AG09309 (cell line): ENCODE measurements at regions not wholly inside any gene's neighbourhood (a gene's known extent, or its start where the extent isn't known, plus 50 kb on each side); places are given as distances from the start of the nearest gene placed in this dataset.
"Not testable (repeated sequence)": the region's sequence is repeated elsewhere in the genome, so short reads cannot be mapped to it uniquely, and the experiment has no call there.

Experiments used
- DNase-seq: peaks from one replicate; pipeline ENCODE4 v3.0.0-alpha.2; 2010; ENCODE audit warnings: low read depth
- H3K4me3 ChIP-seq: 2 replicates; pipeline ENCODE4 v1.5.1; 2011; ENCODE audit warnings: mild to moderate bottlenecking, low read depth, low read length, moderate library complexity; ENCODE audit not compliant: control insufficient read depth
- TF ChIP-seq, protein P1 (sequence below): IDR thresholded peaks from 2 replicates; pipeline ENCODE4 v1.5.1; 2011; ENCODE audit warnings: mild to moderate bottlenecking, low read depth, low read length, inconsistent platforms; ENCODE audit not compliant: insufficient read depth, control insufficient read depth; ENCODE audit errors: missing control alignments

- TF ChIP-seq, protein P1, sequence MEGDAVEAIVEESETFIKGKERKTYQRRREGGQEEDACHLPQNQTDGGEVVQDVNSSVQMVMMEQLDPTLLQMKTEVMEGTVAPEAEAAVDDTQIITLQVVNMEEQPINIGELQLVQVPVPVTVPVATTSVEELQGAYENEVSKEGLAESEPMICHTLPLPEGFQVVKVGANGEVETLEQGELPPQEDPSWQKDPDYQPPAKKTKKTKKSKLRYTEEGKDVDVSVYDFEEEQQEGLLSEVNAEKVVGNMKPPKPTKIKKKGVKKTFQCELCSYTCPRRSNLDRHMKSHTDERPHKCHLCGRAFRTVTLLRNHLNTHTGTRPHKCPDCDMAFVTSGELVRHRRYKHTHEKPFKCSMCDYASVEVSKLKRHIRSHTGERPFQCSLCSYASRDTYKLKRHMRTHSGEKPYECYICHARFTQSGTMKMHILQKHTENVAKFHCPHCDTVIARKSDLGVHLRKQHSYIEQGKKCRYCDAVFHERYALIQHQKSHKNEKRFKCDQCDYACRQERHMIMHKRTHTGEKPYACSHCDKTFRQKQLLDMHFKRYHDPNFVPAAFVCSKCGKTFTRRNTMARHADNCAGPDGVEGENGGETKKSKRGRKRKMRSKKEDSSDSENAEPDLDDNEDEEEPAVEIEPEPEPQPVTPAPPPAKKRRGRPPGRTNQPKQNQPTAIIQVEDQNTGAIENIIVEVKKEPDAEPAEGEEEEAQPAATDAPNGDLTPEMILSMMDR = no peak
Measured at GRCh38 chr4:126174627-126175026, 859.9 kb downstream of the FAT4 start.

DNA sequence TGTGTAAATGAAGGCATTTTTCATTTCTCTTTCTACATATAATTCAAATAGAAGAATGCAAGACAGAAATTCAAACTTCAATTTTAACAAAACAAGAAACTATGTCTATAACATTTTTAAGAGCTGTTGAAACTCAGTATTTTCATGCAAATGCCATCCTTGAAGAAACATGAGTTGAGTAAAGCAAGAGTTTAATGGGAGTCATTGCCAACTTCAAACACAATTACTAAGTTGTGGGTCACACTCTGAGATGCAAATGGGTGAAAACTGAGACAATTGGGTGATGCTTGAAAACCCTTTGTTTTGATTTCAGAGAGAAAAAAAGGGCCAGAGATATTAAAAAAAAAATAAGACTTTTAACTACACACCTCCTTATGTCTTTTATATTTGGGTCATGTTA lies 865.9 kb downstream of the FAT4 start:
- H3K4me3 ChIP-seq = no peak overlapping the region

More at GRCh38 chr4:126174627-126175026, 859.9 kb downstream of the FAT4 start:
- no peak overlapping the region for H3K4me3 ChIP-seq
- no peak for DNase-seq

GRCh38 chr4:126182336-126182735 lies 867.6 kb downstream of the FAT4 start:
- DNase-seq = no peak
- H3K4me3 ChIP-seq = no peak overlapping the region
- TF ChIP-seq, protein P1 = no peak

More for the DNA sequence above, 865.9 kb downstream of the FAT4 start:
- TF ChIP-seq, protein P1 = no peak
- no peak for DNase-seq

DNA sequence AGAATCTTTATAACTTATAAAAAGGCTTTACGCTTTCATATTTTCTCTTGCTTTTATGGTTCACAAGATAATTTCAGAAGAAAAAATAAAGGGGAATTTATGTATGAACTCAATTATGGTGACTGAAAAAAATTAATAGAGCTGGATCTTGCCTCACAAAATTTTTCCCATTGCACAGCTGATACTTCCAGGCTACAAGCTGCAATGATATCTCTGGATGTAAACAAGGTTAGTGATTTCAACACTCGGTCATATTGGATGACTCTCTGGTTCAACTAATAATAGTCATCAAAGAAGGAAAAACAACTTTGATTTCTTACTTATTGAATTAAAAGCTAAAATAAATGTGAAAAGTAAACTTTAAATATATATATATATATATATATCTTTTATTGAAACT lies 868.0 kb downstream of the FAT4 start:
- no peak overlapping the region for H3K4me3 ChIP-seq
- TF ChIP-seq, protein P1 = no peak
- no peak for DNase-seq

DNA sequence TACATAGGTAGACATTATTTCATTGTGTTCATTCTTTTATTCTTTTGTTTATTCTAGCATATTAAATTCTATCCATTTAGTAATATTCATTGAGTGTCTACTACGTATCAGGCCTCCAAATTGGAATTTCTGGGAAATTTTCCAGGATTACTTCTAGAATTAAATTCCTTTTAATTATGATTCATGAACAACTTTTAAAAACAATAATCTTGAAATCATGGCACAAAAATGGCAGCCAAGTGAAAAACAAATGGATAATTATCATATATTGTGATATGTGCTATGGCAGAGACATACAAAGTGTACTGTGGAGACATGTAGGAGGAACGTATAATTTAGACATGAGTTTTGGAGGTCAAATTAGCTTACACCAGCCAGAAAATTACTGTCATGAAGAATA lies 868.5 kb downstream of the FAT4 start:
- H3K4me3 ChIP-seq = no peak overlapping the region
- no peak for DNase-seq
- TF ChIP-seq, protein P1 = no peak

GRCh38 chr4:126191536-126191935 lies 876.8 kb downstream of the FAT4 start:
- no peak overlapping the region for H3K4me3 ChIP-seq
- DNase-seq = no peak
- TF ChIP-seq, protein P1 = no peak

DNA sequence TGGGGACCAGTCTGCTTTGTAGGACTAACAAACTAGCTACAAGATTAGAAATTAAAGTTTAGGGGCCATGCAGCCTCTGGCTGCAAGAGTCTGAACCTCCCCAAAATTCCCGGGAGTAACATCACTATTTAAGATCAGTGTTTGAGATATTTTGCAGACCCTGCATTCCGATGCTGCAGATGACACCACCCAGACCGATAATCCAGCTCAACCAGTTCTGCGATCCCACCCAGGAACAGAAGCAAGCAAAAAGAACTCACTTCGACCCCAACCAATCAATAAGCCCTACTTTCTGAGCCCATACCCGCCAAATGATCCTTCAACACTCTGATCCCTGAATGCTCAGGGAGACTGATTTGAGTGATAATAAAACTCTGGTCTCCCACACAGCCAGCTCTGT lies 877.8 kb downstream of the FAT4 start:
- no peak overlapping the region for H3K4me3 ChIP-seq
- no peak for DNase-seq
- TF ChIP-seq, protein P1 = no peak

DNA sequence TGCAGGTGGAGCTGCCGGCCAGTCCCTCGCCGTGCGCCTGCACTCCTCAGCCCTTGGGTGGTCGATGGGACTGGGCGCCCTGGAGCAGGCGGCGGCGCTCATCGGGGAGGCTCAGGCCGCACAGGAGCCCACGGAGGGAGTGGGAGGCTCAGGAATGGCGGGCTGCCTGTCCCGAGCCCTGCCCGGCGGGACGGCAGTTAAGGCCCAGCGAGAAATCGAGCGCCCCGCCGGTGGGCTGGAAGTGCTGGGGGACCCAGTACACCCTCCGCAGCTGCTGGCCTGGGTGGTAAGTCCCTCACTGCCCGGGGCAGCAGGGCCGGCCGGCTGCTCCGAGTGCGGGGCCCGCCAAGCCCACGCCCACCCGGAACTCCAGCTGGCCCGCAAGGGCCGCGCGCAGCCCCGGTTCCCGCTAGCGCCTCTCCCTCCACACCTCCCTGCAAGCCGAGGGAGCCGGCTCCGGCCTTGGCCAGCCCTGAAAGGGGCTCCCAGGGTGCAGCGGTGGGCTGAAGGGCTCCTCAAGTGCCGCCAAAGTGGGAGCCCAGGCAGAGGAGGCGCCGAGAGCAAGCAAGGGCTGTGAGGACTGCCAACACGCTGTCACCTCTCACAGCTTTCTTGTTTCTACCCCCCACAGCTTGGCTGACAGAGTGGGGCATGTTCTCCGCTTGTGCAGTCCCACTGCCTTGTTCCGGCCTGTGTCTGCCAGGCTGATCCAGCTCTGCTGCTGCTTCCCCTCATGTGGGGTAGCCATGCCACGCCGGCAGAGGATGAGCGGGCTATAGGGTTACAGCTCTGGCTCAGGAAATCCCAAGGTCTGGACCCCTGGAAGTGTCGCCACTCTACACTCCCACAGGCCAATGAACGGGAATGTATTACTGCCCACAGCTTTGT lies 886.7 kb downstream of the FAT4 start:
- not testable (repeated sequence) for H3K4me3 ChIP-seq, DNase-seq
